Renal pelvis (tissue), 1 donor: ENCODE measurements at regions not wholly inside any gene's neighbourhood (a gene's known extent, or its start where the extent isn't known, plus 50 kb on each side); places are given as distances from the start of the nearest gene placed in this dataset.
"Not testable (repeated sequence)": the region's sequence is repeated elsewhere in the genome, so short reads cannot be mapped to it uniquely, and the experiment has no call there.

ENCODE experiments used
- DNase-seq: peaks from one replicate; pipeline ENCODE4 v3.0.0-alpha.2; 2013

GRCh38 chr7:97234494-97234893 lies 117.0 kb downstream of the SDHAF3 start:
- DNase-seq = not testable (repeated sequence)

DNA sequence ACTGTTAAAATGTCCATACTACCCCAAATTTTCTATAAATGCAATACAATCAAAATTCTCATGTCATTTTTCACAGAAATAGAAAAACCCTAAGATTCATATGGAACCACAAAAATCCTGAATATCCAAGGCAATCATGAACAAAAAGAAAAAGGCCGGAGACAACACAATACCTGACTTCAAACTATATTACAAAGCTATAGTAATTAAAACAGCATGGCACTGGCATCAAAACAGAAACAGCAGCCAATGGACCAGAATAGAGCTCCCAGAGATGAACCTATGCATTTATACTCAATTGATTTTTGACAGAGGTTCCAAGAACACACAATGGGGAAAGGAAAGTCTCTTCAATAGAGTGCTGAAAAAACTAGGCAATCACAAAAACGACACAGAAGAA lies 128.8 kb downstream of the SDHAF3 start:
- no peak for DNase-seq

DNA sequence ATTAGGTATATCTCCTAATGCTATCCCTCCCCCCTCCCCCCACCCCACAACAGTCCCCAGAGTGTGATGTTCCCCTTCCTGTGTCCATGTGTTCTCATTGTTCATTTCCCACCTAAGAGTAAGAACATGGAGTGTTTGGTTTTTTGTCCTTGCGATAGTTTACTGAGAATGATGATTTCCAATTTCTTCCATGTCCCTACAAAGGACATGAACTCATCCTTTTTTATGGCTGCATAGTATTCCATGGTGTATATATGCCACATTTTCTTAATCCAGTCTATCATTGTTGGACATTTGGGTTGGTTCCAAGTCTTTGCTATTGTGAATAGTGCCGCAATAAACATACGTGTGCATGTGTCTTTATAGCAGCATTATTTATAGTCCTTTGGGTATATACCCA lies 140.7 kb downstream of the SDHAF3 start:
- DNase-seq = not testable (repeated sequence)

DNA sequence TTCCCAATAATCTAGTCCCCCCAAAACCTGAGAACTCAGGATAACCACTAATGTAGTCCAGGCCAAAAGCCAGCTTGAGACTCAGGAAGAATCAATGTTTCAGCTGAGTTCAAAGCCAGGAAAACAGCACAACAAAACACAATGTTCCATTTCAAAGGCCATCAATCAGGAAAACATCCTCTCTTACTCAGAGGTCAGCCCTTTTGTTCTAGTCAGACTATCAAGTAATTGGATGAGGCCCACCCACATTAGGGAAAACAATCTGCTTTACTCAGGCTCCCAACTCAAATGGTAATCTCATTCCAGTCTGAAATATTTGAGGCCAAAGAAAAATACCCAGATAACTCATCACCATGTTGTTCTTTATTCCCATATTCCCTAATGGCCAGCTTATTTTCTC lies 152.2 kb downstream of the SDHAF3 start:
- DNase-seq = no peak

GRCh38 chr7:97270280-97270679 lies 152.8 kb downstream of the SDHAF3 start:
- DNase-seq = no peak

DNA sequence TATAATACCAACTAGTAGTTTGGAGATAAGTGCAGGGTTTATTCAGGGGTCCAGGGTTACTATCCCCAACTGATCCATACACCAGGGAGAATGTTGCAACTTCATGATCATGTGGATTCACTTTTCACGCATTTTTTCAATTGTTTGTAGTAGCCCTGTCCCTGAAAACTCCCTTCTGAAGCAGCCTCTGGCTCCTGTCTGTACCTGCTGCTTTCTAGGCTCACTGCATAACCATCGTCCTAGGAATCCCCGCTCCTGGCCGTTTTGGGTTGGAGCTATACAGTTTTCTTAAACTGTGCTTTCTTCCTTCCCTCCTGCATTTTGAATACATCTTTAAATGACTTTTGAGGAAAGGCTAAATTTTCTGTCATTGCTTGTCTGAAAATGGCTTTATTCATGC lies 154.1 kb downstream of the SDHAF3 start:
- DNase-seq = no peak

- no peak for DNase-seq
Measured at GRCh38 chr7:97272237-97272975, 154.9 kb downstream of the SDHAF3 start.

DNA sequence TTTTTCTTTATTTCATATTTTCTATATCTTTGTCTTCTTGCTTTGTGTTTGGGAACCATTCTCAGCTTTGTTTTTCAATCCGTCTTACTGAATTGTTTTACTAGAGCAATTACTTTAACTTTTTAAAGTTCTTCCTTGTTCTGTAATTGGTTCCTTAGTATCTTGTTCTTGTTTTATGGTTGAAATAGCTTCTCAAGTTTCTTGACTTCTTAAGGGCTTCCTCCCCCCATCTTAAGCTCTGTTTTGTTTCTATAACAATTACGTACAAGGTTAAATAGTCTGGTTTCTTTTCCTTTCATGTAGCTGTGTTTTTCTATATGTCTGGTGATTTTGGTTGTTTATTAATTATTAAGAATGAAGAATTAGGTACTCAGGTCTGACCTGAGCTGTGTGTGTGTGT lies 158.0 kb downstream of the SDHAF3 start:
- DNase-seq = peak; percentile 4

- no peak for DNase-seq
Measured at GRCh38 chr7:97280950-97281349, 163.5 kb downstream of the SDHAF3 start.

GRCh38 chr7:97285348-97285747 lies 167.8 kb downstream of the SDHAF3 start:
- no peak for DNase-seq

DNA sequence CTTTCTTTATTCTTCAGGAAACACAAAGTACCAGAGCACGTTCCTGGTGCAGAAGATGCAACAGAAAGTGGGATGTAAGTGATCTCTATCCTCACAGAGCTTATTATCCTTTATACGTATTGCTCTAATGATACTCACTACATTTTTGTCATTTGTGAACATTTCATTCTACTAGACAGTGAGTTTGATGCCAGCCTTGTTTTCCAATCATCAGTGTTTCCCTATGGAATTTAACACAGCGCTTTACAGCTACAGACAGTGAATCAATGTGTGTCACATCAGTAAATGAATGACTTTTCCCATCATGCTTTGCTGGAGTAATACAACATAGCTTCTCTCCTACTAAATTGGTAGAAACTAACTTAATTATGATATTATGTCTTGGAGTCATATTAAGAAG lies 175.5 kb downstream of the SDHAF3 start:
- no peak for DNase-seq

DNA sequence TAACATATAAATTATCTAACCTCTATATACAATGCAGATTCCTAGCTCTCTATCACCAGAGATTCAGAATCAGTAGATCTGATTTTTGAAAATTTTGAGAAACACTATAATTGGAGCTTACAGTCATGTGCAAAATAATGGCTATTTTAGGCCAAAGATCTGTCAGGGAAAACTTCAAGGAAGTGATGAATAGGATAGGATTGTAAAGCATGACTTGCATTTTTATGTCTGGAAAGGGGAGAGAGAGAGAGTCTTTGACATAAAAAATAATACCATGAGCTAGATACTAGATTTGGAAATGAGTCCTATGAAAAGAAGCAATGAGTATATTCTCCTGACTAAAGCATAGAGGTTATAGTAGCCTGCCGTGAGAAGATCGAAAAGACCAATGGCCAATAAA lies 181.1 kb downstream of the SDHAF3 start:
- no peak for DNase-seq

DNA sequence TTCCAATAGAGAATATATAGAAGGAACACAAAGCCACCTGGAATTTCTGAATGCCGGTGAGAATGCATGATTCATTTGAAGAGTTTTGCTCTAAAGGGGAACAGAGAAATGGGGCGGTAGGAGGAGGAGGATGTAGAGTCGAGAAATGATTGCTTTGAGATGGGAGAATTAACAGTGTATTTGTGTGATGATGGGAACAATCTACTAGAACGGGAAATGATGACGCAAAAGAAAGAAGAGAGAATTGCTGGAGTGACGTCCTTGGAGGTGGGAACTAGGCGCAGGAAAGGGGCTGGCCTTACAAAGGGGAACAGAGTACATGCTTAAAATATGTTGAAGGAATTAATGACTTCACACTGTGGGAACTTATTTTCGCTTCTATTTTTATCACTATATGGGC lies 188.1 kb downstream of the SDHAF3 start:
- no peak for DNase-seq

- DNase-seq = no peak
Measured at GRCh38 chr7:97307521-97308108, 190.1 kb downstream of the SDHAF3 start.

- DNase-seq = no peak
Measured at GRCh38 chr7:97313900-97314299, 196.4 kb downstream of the SDHAF3 start.

GRCh38 chr7:97317575-97317974 lies 200.1 kb downstream of the SDHAF3 start:
- DNase-seq = peak; percentile 4

DNA sequence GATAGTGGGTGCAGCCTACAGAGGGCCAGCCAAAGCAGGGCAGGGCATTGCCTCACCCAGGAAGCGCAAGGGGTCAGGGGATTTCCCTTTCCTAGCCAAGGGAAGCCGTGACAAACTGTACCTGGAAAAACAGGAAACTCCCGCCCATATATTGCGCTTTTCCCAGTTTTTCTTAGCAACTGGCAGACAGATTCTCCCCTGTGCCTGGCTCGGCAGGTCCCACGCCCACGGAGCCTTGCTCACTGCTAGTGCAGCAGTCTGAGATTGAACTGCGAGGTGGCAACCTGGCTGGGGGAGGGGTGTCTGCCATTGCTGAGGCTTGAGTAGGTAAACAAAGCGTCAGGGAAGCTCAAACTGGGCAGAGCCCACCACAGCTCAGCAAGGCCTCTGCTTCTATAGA lies 212.4 kb downstream of the SDHAF3 start:
- DNase-seq = not testable (repeated sequence)

- DNase-seq = no peak
Measured at GRCh38 chr7:97337849-97338248, 220.4 kb downstream of the SDHAF3 start.

DNA sequence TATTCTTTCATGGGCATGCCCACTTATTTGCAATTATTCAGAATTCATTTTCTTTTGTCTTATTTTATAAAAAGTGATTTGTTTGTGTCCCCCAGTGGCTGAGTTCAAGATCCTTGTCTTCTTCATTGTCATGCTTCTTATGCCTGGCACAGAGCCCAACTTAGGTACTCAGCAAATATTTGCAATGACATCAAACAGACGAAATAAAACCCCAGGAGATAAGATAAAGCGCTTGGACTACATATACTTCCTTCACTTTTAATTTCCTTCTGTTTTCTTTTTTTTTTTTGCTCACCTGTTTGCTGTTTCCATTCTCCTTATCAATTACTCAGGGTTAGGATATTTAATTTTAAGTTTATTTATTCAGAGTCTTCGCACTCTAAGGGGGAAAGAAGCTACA lies 225.0 kb downstream of the SDHAF3 start:
- DNase-seq = no peak

GRCh38 chr7:97346349-97346748 lies 228.9 kb downstream of the SDHAF3 start:
- no peak for DNase-seq

DNA sequence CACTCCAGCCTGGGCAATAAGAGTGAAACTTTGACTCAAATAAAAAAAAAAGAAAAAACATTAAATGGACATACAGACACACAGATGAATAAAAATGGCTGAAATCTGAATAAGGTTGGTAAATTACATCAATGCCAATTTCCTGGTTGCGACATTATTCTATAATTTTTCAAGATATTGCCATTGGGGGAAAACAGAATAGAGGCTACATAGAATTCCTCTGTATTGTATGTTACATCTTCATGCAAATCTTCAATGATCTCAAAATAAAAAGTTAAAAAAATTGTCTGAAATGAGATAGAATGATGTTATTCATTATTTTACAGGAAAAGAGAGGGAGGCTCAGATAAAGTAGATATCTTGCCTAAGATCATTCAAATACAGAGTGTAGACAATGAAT lies 234.0 kb downstream of the SDHAF3 start:
- DNase-seq = no peak

- DNase-seq = no peak
Measured at GRCh38 chr7:97357459-97357858, 240.0 kb downstream of the SDHAF3 start.

DNA sequence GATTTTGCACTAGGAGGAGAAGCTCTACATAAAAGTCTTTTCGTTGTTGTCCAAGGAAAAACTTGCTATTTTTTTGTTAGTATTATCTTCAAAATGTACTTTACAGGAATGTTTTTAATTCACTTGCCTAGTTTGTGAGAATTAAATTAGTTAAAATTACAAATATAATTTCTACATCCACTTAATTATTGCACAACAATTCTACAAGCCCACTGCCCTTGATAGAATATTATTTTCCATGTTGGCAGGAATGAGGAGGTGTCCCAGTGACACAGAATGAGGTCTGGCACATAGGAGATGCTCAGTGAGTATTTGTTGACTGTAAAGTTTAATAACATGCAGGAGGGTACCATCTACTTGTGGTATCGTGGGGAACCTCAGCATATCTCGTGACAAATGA lies 255.4 kb downstream of the SDHAF3 start:
- DNase-seq = no peak

DNA sequence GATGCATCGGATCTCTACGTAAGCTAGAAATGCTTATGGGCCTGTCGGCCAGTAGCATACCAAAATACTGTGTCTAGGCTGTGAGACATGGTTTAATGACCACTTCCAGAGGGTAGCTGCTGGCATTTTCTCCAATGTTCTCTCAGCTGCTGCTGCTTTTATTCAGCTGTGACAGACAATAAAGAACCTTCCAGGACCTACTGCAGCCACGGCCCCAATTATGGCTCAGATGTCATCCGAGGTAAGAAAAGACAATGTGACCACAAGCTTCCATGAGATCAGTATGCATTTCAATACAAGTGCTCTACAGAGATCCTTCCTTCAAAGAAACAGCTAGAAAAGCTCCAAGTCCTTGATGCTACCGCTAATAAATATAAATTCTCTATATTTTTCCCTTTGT lies 256.2 kb downstream of the SDHAF3 start:
- DNase-seq = no peak
